NCI-H1092 treated with DMSO at 0.1 percent for 48 hours (cell line): ENCODE measurements at regions not wholly inside any gene's neighbourhood (a gene's known extent, or its start where the extent isn't known, plus 50 kb on each side); places are given as distances from the start of the nearest gene placed in this dataset.
"Not testable (repeated sequence)": the region's sequence is repeated elsewhere in the genome, so short reads cannot be mapped to it uniquely, and the experiment has no call there.

Source experiments
- DNase-seq: peaks from one replicate; lab custom pipeline; 2025; lab: John Stamatoyannopoulos, UW

- no peak for DNase-seq
Observed at GRCh38 chr5:112573441-112573840, 154.4 kb upstream of the EPB41L4A start.

GRCh38 chr5:112574536-112574935 is 155.5 kb upstream of the EPB41L4A start:
- no peak for DNase-seq

GRCh38 chr5:112576298-112576925 is 157.3 kb upstream of the EPB41L4A start:
- DNase-seq, result no peak

- no peak for DNase-seq
Observed at GRCh38 chr5:112579599-112580170, 158.0 kb upstream of the APC start.

DNA sequence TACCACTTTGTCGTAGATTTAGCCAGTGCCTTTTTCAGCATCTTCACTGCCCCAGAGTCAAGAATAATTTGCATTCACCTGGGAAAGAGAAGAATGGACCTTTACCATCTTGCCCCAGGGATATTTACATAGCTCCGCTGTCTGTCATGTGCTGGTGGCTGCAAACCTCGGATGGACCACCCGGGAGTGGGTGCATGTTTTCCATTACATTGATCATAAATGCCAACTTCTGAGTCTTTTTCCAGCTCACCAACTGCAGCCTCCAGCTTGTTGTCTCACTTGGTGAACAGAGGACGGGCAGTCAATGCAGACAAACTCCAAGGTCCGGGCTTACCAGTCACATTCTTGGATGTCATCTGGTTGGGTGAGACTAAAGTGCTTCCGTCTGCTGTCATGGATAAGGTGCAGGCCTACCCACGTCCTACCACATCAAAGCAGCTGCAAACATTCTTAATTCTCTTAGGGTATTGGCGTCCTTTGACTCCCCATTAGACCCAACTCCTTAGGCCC is 155.8 kb upstream of the APC start:
- DNase-seq, result no peak

GRCh38 chr5:112583166-112583565 is 154.5 kb upstream of the APC start:
- peak; percentile 6 for DNase-seq

- DNase-seq, result no peak
Observed at GRCh38 chr5:112584781-112585180, 152.9 kb upstream of the APC start.

- no peak for DNase-seq
Observed at GRCh38 chr5:112586596-112587062, 151.1 kb upstream of the APC start.

- not testable (repeated sequence) for DNase-seq
Observed at GRCh38 chr5:112590858-112591257, 146.8 kb upstream of the APC start.

- DNase-seq, result peak; percentile 63
Observed at GRCh38 chr5:112594095-112594850, 143.4 kb upstream of the APC start.

GRCh38 chr5:112594941-112595340 is 142.7 kb upstream of the APC start:
- peak; percentile 6 for DNase-seq

DNA sequence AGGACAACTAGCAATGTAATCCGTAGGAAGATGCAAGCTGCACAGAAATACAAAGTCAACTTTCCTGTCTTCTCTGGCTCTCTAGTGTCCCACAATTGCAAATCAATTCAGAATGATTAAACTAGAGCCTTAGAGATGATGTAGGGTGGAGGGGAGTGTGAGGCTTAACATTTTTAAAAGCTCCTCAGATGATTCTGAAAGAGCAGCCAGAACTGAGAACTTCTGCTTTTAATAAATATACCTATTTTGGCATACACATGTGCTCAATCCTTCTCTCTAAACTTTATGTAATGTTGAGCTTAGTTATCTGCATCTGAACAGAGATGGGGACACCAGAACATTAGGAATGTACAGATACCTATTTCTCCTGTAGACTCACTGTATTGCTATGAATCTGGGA is 139.9 kb upstream of the APC start:
- no peak for DNase-seq

DNA sequence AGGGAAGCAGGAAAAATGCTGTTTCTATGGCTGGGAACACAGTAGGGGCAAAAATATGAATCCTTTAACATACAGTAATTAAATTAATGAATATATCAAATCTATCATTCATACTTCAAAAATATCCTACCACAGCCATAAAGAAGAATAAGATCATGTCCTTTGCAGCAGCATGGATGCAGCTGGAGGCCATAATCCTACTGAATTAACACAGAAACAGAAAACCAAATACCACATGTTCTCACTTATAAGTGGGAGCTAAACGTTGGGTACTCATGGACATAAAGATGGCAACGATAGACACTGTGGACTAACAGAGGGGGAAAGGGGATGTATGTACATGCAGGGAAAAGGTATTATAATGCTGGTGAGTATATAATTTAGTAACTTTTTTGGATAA is 137.2 kb upstream of the APC start:
- DNase-seq, result not testable (repeated sequence)

- DNase-seq, result peak; percentile 9
Observed at GRCh38 chr5:112604732-112605630, 132.7 kb upstream of the APC start.

GRCh38 chr5:112608975-112609374 is 128.7 kb upstream of the APC start:
- no peak for DNase-seq

GRCh38 chr5:112612663-112613062 is 125.0 kb upstream of the APC start:
- no peak for DNase-seq

GRCh38 chr5:112614285-112614684 is 123.4 kb upstream of the APC start:
- DNase-seq, result no peak

- no peak for DNase-seq
Observed at GRCh38 chr5:112614986-112615385, 122.7 kb upstream of the APC start.

GRCh38 chr5:112616812-112617547 is 120.7 kb upstream of the APC start:
- DNase-seq, result peak; percentile 63

GRCh38 chr5:112625246-112625645 is 112.4 kb upstream of the APC start:
- DNase-seq, result no peak
